ENCODE measurements at regions not wholly inside any gene's neighbourhood (a gene's known extent, or its start where the extent isn't known, plus 50 kb on each side); places are given as distances from the start of the nearest gene placed in this dataset.

DNA sequence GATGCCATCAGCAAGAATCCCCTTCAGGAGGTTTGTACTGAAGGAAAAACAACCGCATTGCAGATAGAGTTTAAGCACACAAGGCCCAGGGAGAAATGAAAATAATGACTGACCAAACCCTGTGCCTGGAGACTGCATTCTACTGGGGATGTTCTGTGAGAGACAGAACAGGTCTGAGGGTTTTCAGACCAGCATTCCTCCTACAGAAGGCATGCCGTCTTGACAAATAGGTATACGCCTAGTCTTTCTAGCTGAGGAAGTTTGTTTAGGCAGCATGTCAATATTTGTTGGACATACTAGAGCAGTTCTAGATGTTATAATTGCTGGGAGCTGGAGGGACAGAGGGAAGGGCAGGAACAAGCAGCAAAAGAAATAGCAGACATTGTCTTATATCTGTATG is 68.4 kb upstream of the SCOC start:
- TF ChIP-seq POLR2AphosphoS5 (IDR thresholded peaks at IDR 0.05) (no peak), EP300 (IDR thresholded peaks at IDR 0.05) (no peak), POLR2A (IDR thresholded peaks at IDR 0.05) (no peak)
- TF ChIP-seq, protein P1, sequence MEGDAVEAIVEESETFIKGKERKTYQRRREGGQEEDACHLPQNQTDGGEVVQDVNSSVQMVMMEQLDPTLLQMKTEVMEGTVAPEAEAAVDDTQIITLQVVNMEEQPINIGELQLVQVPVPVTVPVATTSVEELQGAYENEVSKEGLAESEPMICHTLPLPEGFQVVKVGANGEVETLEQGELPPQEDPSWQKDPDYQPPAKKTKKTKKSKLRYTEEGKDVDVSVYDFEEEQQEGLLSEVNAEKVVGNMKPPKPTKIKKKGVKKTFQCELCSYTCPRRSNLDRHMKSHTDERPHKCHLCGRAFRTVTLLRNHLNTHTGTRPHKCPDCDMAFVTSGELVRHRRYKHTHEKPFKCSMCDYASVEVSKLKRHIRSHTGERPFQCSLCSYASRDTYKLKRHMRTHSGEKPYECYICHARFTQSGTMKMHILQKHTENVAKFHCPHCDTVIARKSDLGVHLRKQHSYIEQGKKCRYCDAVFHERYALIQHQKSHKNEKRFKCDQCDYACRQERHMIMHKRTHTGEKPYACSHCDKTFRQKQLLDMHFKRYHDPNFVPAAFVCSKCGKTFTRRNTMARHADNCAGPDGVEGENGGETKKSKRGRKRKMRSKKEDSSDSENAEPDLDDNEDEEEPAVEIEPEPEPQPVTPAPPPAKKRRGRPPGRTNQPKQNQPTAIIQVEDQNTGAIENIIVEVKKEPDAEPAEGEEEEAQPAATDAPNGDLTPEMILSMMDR (IDR thresholded peaks at IDR 0.05) = no peak
